K562 (cell line): ENCODE measurements at regions not wholly inside any gene's neighbourhood (a gene's known extent, or its start where the extent isn't known, plus 50 kb on each side); places are given as distances from the start of the nearest gene placed in this dataset.

Source experiments
- ARNT ChIP-seq, 2 experiments: fragments of 450-650 bp; IDR thresholded peaks; 2 replicates each; pipeline ENCODE4 v1.6.1; 2016; ENCODE audit warnings: mild to moderate bottlenecking in 1 of 2
- C11orf30 ChIP-seq: fragments of 450-650 bp; IDR thresholded peaks from 2 replicates; pipeline ENCODE4 v1.6.1; 2016; ENCODE audit warnings: low read depth, mild to moderate bottlenecking
- FOXA1 ChIP-seq: fragments of 450-650 bp; IDR thresholded peaks from 2 replicates; pipeline ENCODE4 v1.6.1; 2016; ENCODE audit warnings: mild to moderate bottlenecking, borderline replicate concordance
- HEY1 ChIP-seq: fragments of 250-450 bp; sonication (Bioruptor Pico); IDR thresholded peaks from 2 replicates; pipeline ENCODE4 v1.5.0; 2020; ENCODE audit warnings: mild to moderate bottlenecking, moderate library complexity, borderline replicate concordance
- ILK ChIP-seq: fragments of 450-650 bp; IDR thresholded peaks from 2 replicates; pipeline ENCODE4 v1.6.1; 2016; ENCODE audit warnings: missing genetic modification characterization, low read depth, mild to moderate bottlenecking, missing compliant biosample characterization, moderate library complexity, borderline replicate concordance
- KAT2B ChIP-seq: IDR thresholded peaks from one replicate; pipeline ENCODE4 v1.6.1; 2012; ENCODE audit warnings: low read depth, mild to moderate bottlenecking, control low read depth, inconsistent platforms, low read length, moderate library complexity
- KLF16 ChIP-seq: IDR thresholded peaks from 2 replicates; pipeline ENCODE4 v1.6.1; 2016; ENCODE audit warnings: antibody characterized with exemption
- MAFG ChIP-seq: fragments of 450-650 bp; conservative IDR thresholded peaks from 2 replicates; pipeline ENCODE4 v1.6.1; 2016; ENCODE audit warnings: missing genetic modification characterization, missing compliant biosample characterization
- MCM7 ChIP-seq, 2 experiments: fragments of 450-650 bp; IDR thresholded peaks; 2 replicates each; pipeline ENCODE4 v1.6.1; 2016 to 2018
- MIER1 ChIP-seq: fragments of 450-650 bp; IDR thresholded peaks from 2 replicates; pipeline ENCODE4 v1.6.1; 2016; ENCODE audit warnings: antibody characterized with exemption, mild to moderate bottlenecking, low read depth
- PHTF2 ChIP-seq: fragments of 250-450 bp; sonication (Bioruptor Pico); IDR thresholded peaks from 2 replicates; pipeline ENCODE4 v1.5.0; 2021; ENCODE audit warnings: mild to moderate bottlenecking
- PREB ChIP-seq: sonication (generic); formaldehyde crosslinking; IDR thresholded peaks from 2 replicates; pipeline ENCODE4 v1.8.1; 2023; ENCODE audit warnings: mild to moderate bottlenecking, missing genetic modification reagents
- RAD21 ChIP-seq, 2 experiments: fragments of 250-450 bp in 1 of 2; fragments of 450-650 bp in 1 of 2; sonication (Bioruptor Pico) in 1 of 2; formaldehyde crosslinking in 1 of 2; IDR thresholded peaks in 1 of 2; conservative IDR thresholded peaks in 1 of 2; 2 replicates each; pipeline versions ENCODE4 v1.4.0 to v1.8.0; 2020 to 2022; ENCODE audit warnings: mild to moderate bottlenecking in 2 of 2, moderate library complexity in 1 of 2
- SIX5 ChIP-seq, 2 experiments: IDR thresholded peaks; 2 replicates each; pipeline ENCODE4 v1.6.1; 2011; ENCODE audit warnings: low read length in 2 of 2, borderline replicate concordance in 1 of 2, low read depth in 1 of 2, mild to moderate bottlenecking in 1 of 2, moderate library complexity in 1 of 2; ENCODE audit not compliant: insufficient read depth in 1 of 2
- SMAD3 ChIP-seq: fragments of 450-650 bp; formaldehyde crosslinking; conservative IDR thresholded peaks from 2 replicates; pipeline ENCODE4 v1.4.0; 2020; ENCODE audit warnings: mild to moderate bottlenecking
- TRIM28 ChIP-seq: fragments of 450-650 bp; IDR thresholded peaks from 2 replicates; pipeline ENCODE4 v1.6.1; 2017
- ZFP91 ChIP-seq: sonication (generic); formaldehyde crosslinking; IDR thresholded peaks from 2 replicates; pipeline ENCODE4 v1.8.0; 2022; ENCODE audit warnings: mild to moderate bottlenecking, missing genetic modification reagents
- ZNF146 ChIP-seq: IDR thresholded peaks from one replicate; pipeline ENCODE4 v1.6.1; 2018; ENCODE audit warnings: missing compliant biosample characterization; ENCODE audit not compliant: unreplicated experiment
- ZNF165 ChIP-seq: fragments of 250-450 bp; sonication (Bioruptor Pico); IDR thresholded peaks from 2 replicates; pipeline ENCODE4 v1.4.0; 2020; ENCODE audit warnings: borderline replicate concordance
- ZNF197 ChIP-seq: fragments of 200-800 bp; sonication (Bioruptor generic); IDR thresholded peaks from 2 replicates; pipeline ENCODE4 v1.6.1; 2016; ENCODE audit warnings: low read depth, missing genetic modification characterization, missing compliant biosample characterization
- ZNF239 ChIP-seq: fragments of 250-450 bp; sonication (Bioruptor Pico); IDR thresholded peaks from 2 replicates; pipeline ENCODE4 v1.4.0; 2020; ENCODE audit warnings: mild to moderate bottlenecking
- ZNF280A ChIP-seq: fragments of 450-650 bp; IDR thresholded peaks from 2 replicates; pipeline ENCODE4 v1.6.1; 2018; ENCODE audit warnings: mild to moderate bottlenecking, low read depth; ENCODE audit not compliant: partially characterized antibody
- TF ChIP-seq, protein P1 (sequence below): conservative IDR thresholded peaks from 2 replicates; pipeline ENCODE4 v1.6.1; 2011; ENCODE audit warnings: low read depth, mild to moderate bottlenecking, low read length; ENCODE audit not compliant: control insufficient read depth
- TF ChIP-seq, protein P2 (sequence below): fragments of 250-450 bp; sonication (Bioruptor Pico); IDR thresholded peaks from 2 replicates; pipeline ENCODE4 v1.5.1; 2021; ENCODE audit warnings: mild to moderate bottlenecking

DNA sequence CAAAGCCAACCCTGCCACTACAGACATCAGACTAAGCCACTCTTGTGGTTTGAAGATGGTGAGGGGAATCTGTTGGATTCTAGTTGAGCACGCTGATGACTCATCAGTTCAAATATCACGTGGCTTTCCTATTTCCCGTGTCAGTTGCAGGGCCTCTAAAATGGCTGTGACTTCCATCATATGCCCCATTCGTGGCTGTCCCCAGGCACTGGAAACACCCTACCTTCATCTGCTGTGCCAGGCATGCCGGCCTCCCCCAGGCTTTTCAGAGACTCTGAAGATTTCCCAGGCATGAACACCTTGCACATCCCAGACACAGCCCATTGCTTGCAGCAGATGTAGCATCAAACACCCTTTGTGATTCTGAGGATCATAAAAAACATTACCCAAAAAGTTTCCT is 659.9 kb downstream of the UQCRFS1 start (continued):
- TF ChIP-seq PREB (CRISPR knock-in tag) (no peak), ZNF239 (CRISPR knock-in tag) (peak; percentile 67; the same call in 1 of the 2 replicates), ZNF197 (CRISPR knock-in tag) (no peak), KLF16 (no peak), ZNF280A (no peak), ARNT (IDR thresholded peaks at IDR 0.05) (no peak), SMAD3 (0 out of 2 replicates have a peak, but pooled peaks have one; percentile 74), MCM7 (IDR thresholded peaks at IDR 0.05) (no peak), SIX5 (IDR thresholded peaks at IDR 0.05; ENCODE audit: borderline replicate concordance in 1 of 2, insufficient read depth in 1 of 2, low read depth in 1 of 2, low read length in 2 of 2) (no peak), TRIM28 (no peak), ZFP91 (no peak), ZNF165 (CRISPR knock-in tag) (peak; percentile 67; the same call in 1 of the 2 replicates), ZNF146 (CRISPR knock-in tag) (no peak), FOXA1 (no peak), ILK (tag) (no peak), HEY1 (CRISPR knock-in tag) (no peak), MAFG (peak; percentile 83), RAD21 (CRISPR knock-in tag; conservative IDR thresholded peaks at IDR 0.05 in 1 of 2, IDR thresholded peaks at IDR 0.05 in 1 of 2) (peak in 1 of 2 experiments; percentile 6; a peak in 1 of 4 replicates), KAT2B (no peak), PHTF2 (CRISPR knock-in tag) (no peak), MIER1 (no peak), C11orf30 (peak; percentile 85)
- TF ChIP-seq, protein P1, sequence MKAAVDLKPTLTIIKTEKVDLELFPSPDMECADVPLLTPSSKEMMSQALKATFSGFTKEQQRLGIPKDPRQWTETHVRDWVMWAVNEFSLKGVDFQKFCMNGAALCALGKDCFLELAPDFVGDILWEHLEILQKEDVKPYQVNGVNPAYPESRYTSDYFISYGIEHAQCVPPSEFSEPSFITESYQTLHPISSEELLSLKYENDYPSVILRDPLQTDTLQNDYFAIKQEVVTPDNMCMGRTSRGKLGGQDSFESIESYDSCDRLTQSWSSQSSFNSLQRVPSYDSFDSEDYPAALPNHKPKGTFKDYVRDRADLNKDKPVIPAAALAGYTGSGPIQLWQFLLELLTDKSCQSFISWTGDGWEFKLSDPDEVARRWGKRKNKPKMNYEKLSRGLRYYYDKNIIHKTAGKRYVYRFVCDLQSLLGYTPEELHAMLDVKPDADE, result no peak
- TF ChIP-seq, protein P2, sequence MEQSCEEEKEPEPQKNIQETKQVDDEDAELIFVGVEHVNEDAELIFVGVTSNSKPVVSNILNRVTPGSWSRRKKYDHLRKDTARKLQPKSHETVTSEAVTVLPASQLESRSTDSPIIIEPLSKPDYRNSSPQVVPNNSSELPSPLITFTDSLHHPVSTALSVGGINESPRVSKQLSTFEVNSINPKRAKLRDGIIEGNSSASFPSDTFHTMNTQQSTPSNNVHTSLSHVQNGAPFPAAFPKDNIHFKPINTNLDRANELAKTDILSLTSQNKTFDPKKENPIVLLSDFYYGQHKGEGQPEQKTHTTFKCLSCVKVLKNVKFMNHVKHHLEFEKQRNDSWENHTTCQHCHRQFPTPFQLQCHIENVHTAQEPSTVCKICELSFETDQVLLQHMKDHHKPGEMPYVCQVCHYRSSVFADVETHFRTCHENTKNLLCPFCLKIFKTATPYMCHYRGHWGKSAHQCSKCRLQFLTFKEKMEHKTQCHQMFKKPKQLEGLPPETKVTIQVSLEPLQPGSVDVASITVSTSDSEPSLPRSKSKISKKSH (CRISPR knock-in tag), result no peak
